ENCODE measurements at regions not wholly inside any gene's neighbourhood (a gene's known extent, or its start where the extent isn't known, plus 50 kb on each side); places are given as distances from the start of the nearest gene placed in this dataset.

DNA sequence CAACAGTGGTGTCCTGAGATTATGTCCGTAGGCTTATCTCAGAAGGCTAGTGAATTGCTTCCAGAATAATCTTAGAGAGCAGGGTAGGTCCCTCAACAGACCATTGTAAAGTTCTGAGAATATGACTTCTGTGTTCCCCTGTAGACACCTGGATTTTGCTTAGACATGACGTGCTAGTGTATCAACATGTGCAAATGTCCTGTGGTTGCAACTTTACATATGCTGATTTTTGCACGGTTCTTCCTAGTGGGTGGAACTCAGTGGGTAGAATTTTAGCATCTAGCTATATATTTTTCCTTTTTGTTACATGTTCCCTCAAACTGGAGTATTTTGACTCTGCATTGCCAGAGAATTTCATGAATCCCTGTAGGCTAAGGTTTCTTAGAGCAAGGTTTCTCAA is 459.2 kb downstream of the RNF144B start:
- TF ChIP-seq, protein P1, sequence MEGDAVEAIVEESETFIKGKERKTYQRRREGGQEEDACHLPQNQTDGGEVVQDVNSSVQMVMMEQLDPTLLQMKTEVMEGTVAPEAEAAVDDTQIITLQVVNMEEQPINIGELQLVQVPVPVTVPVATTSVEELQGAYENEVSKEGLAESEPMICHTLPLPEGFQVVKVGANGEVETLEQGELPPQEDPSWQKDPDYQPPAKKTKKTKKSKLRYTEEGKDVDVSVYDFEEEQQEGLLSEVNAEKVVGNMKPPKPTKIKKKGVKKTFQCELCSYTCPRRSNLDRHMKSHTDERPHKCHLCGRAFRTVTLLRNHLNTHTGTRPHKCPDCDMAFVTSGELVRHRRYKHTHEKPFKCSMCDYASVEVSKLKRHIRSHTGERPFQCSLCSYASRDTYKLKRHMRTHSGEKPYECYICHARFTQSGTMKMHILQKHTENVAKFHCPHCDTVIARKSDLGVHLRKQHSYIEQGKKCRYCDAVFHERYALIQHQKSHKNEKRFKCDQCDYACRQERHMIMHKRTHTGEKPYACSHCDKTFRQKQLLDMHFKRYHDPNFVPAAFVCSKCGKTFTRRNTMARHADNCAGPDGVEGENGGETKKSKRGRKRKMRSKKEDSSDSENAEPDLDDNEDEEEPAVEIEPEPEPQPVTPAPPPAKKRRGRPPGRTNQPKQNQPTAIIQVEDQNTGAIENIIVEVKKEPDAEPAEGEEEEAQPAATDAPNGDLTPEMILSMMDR (IDR thresholded peaks at IDR 0.05) = no peak
- TF ChIP-seq POLR2A (IDR thresholded peaks at IDR 0.05) = no peak

Data from lower leg skin (tissue), 3 donors.